ENCODE measurements at regions not wholly inside any gene's neighbourhood (a gene's known extent, or its start where the extent isn't known, plus 50 kb on each side); places are given as distances from the start of the nearest gene placed in this dataset.

DNA sequence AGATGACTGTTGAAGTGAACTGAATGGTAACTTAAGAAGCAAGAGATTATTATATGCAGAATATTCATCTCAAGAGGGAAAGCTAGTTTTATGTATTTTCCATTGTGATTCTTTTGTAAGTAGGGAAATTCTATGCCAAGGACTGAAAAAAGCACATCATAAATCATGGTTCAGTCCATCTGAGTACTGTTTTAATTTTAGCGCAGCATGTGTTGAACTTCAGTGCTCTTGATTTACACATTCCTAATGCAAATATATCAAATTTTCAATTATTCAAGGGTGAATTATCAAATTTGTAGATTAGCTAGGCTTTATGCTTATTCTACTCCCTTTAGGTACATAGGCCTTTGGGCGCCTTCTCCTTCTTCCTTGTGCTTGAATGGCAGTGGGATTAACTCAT lies 50.3 kb upstream of the TCF12 start:
- DNase-seq: no peak

GRCh38 chr15:56866803-56867202 lies 51.6 kb upstream of the TCF12 start:
- DNase-seq: no peak

DNA sequence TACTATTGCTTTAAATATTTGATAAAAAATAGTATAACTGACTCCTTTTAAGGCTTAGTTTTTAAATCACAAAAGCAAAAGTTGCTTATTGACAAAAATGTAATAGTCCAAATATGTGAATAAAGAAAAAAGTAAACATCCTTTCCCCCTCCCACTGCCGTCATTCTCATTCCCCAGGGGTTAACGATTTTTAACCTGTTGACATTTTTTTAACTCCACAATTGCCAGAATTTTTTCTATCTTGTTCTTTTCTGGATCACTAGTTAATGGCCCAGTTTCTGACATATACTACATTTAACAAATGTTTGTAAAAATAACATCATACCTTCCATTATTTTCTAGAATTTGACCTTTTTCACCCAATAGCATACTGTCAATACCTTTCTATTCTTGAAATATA lies 60.6 kb upstream of the TCF12 start:
- no peak for DNase-seq

DNA sequence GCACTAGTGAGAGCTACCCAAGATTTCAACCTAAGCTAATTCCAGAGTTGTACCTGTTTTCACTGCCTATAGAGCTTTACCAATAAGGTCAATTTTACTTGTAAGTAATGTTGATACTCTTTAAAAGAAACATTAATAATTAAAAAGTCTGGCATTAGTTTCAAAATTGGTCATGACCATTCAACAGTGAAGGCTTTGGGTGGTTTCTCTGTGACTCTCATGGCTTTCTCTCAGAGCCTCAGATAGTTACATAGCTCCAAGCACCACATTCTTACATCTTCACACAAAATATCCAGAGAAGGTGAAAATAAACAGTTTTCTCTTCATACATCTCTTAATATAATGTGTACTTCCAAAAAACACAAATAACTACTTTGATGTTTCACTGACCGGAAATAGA lies 61.5 kb upstream of the TCF12 start:
- no peak for DNase-seq

DNA sequence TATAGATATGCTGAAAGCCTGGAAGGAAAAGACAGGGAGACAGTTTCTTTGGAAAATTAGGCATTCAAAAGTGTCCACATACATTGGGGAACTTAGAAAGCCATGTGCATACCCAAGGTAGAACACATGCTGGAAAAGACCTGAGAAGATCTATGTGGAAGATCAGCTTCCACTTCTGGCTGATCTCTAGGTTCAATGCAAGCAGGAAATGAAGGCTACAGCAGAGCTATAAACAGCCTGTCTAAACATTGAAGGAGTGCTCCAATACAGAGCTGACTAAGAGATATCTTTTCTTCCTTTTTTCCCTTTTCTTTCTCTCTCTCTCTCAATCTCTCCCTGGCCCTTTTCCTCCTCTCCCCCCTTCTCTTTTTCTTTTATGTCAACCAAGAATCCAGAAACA lies 73.6 kb upstream of the TCF12 start:
- DNase-seq: no peak

DNA sequence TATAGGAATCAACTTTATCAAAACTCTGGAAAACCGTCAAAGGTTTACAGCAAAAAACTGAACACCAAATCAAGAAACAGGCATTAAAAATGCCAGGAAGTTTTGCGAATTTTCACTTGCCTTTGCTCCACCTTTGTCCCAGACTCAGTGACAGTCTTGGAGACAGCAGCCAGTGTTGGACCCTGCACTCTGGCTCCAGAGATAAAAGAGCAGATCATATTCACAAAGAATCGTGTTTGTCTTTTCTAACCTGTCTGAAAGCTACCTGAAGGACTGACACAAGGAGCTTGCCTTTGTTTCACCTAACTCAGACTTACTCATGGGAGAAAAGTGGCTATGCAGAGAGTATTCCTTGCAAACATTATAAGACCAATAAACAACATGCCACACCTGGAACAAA lies 74.0 kb upstream of the TCF12 start:
- no peak for DNase-seq

DNA sequence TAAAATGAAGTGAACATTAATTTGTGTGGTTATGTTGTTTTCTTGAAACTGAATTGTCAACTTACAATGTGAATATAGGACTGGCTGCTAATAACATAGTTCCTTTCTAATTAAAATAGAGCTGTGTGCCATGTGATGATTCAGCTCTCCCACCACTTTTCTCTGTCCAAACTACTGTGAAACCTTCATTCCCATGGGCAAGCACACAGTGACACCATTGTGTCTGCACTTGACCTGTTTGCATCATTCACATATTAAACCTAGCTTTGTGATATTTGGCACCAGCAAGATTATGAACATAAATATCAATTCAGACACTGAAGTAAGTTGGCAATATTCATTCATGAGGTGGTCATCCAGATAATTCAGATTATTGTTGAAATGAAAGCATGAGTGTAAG lies 78.8 kb upstream of the TCF12 start:
- DNase-seq: no peak

GRCh38 chr15:56839099-56839498 lies 79.3 kb upstream of the TCF12 start:
- no peak for DNase-seq

DNA sequence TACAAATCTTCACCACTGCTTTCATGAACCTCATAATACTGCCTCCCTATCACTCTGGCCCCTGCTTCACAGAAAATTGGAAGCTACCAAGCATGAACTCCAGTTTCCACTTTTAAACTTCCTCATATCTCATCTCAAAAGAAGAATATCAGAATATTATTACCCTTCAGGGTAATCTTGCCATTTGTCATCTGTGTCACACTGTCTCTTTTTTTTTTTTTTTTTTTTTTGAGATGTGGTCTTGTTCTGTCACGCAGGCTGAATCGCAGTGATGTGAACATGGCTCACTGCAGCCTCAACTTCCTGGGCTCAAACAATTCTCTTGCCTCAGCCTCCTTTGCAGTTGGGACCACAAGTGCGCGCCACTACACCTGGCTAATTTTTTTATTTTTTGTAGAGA lies 80.4 kb upstream of the TCF12 start:
- no peak for DNase-seq

DNA sequence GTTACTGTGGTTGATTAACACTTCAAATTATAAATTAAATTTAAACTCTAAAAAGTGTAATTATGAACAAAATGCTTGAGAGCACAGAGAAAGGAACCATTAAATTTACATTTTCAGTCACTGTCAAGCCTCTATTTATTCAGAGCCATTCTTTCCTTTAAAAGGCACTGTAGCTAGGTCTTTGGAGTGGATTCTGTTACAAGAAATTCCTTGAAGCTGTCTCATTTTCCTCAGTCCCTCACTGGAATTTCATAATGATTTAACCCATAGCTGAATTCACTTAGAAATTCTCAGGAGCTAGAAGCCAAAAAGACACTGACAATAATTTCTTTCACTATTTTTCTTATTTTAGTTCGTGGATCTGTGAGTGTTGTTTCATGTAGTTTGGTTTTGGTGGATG lies 81.2 kb upstream of the TCF12 start:
- no peak for DNase-seq

DNA sequence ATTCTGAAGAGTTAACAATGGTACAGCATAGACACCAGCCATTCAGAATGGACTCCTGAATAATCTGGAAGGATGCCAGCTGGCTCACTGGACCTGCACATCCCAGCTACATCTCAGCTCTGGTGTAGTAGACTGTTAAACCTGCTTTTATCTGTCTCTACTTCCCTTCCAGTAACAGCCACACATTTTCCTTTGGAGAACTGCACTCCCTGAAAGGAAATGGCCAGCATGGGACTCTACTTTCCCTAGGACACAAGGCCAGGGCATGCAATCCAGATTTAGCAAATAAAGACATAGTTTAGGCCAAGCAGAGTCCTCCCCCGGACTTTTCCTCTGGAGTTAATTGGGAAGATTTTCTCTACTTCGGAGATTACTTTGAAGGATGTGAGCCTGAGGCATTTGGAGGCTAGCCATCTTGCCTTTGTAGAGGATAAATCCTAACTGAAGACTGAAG lies 82.7 kb upstream of the TCF12 start:
- no peak for DNase-seq

GRCh38 chr15:56832125-56832524 lies 86.3 kb upstream of the TCF12 start:
- DNase-seq: no peak

GRCh38 chr15:56831467-56832005 lies 86.9 kb upstream of the TCF12 start:
- DNase-seq: no peak

GRCh38 chr15:56824175-56824574 lies 90.9 kb upstream of the ZNF280D start:
- DNase-seq: no peak

DNA sequence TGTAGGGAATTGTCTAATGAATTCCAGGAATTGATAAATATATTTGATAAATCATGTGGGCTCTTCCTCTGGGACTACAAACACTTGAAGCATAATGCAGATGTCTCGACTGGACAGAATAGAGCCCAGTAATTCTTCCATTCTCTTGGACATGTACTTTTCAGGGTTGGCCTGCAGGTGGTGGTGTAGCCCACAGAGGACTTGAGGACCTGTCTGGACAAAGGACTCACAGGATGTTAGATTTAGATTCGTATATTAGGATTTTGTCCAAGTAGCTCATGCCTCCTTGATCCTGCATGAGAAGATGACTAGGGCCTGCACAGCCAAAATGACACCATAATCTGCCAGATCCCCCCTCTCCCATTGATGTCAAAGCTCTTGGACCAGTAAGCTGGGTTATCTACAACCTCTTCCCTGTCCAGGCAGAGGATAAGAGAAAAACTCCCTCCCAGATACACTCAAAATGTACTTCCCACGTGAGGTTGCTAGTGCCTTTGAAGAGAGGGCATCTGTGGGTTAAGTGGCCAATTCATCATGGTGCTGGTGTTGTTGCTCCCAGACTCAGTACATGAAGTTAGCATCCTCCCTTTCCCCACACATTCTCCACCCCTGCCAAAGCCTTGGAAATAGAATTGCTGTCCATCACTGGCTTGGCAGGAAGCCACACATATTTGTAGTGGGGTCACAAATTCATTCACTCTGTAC lies 88.6 kb upstream of the ZNF280D start:
- DNase-seq: peak; percentile 14

DNA sequence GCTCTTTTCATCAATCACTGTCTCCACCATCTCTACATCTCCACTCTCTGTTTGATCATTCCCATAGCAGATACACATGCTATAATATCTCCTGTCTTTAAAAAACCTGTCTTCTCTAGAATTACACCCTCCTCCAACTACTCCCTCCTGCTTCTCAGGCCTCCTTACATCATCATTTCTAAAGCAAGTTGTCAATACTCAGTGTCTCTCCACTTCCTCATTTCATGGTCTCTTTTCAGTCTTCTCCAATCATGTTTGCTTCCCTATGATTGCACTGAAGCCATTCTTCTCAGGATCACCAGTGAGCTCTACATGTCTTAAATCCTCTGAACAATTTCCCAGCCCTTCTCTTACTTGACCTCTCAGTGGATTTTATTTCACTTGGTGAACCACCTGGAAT lies 87.0 kb upstream of the ZNF280D start:
- DNase-seq: no peak

DNA sequence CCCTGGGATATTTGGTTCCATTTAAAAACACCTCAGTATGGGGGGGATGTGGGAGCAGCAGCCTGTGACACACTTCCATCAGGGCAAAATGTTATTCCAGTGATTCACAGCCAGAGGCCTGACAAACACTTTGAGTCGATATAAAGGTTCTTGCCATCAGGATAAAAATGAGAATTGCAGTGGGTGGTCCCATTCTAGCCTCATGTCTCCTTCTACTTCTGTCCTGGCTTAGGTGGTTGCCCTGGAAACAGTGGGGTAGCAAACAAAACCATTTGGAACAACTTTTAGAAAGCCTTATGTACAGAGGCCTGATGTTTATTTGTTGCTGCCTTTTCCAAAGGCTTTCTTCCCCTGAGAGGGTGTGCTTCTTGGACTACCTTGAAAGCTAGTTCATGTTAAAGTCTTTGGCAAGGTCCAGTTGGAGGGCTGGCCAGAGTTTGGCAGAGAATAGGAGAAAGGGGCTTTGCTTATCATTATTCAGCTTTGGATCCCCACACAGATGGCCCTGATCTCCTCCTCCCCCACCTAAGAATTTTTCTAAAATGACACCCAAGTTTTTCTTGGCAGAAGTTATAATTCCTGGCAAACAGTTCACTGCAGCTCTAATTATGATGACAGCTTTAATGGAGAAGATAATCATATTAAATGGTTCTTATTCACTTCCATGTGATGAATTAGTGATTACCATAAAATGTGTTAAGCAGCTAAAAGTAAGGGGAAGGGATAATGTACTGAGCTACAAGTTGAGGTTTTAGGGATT lies 84.2 kb upstream of the ZNF280D start:
- no peak for DNase-seq

DNA sequence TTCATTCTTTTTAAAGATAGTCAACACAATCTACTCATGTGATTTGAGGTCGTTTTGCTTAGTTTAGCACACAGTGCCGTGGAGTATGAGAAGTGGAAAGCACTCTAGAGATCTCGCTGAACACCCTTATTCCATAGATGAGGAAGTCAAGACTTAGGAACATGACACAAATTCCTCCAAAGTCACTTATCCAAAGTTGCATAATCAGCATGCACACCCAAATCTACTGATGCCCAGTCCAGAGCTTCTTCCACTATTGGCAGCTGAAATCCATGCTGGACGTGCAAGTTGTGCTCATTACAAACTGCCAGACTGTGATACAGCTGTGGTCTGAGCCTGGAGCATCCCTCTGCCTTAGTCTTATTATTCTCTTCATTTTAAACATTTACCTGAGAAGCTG lies 83.5 kb upstream of the ZNF280D start:
- no peak for DNase-seq

DNA sequence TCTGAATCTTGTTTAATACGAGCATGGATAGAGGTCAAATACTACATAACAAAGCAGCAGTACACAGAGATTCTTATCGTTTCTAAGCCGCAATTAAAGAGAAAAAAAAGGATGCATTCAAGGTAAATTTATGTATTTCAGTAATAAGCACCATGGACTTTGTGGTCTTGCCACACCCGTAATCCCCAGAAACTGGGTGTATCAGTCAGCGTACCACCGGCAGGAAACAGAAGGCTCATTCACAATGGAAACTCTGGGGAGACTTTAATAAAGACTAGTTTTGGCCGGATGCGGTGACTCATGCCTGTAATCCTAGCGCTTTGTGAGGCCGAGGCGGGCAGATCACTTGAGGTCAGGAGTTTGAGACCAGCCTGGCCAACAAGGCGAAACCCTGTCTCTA lies 81.9 kb upstream of the ZNF280D start:
- DNase-seq: no peak

DNA sequence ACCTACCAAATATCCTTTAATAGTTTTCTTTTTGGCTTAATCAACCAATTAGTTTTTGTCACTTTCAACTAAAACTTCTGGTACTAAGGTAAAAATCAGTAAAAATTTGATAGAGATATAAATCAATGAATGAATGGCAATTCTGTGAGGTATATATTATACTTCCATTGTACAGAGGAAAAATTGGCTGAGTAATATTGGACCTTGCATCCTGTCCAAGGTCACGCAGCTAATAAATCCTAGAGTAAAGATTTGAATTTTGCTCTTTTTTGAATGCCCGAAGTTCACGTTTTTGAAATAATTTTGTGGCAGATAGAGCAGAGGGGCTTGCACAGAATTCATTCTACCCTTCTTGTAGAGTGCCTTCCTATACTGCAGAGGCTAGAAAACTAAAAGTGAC lies 81.1 kb upstream of the ZNF280D start:
- no peak for DNase-seq

- no peak for DNase-seq
These were observed 80.7 kb upstream of the ZNF280D start for GRCh38 chr15:56813995-56814394.

DNA sequence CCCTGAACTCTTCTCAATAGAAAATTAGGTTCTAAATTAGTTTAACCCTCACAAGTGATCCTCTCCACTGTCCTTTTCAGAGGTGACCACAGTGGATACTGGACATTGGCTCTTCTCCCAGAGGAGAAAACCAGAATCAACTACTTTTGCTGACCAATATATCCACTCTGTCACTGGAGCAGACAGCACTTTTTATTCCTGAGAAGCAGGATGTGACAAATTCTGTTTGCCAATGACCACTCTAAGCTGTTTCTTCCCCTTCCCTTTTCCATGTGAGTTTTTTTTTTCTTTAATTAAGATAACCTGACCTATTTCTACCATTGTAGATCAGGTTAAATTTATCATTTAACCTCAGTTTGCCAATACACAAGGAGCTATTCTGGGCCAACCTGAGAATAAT lies 79.7 kb upstream of the ZNF280D start:
- no peak for DNase-seq

- DNase-seq: no peak
These were observed 78.9 kb upstream of the ZNF280D start for GRCh38 chr15:56812221-56812620.

DNA sequence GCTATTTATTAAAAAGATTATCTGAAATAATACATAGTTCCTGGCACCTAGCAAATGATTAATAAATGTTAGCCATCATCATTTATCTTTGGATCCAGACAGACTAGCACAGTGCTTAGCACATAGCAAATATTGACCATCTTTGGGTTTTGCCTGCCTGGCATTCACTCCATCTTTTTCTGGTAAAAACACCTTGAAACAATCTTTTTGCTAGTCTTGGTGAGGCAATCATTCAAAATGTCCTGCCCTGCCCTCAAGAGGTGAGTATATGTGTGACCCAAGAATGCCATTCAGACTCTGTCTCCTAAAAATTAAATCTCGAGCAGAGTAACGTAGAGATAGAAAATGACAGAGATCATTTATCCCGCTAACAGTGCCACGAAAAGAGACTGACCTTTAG lies 78.3 kb upstream of the ZNF280D start:
- DNase-seq: no peak

GRCh38 chr15:56808160-56808559 lies 74.9 kb upstream of the ZNF280D start:
- DNase-seq: no peak

All from DMS153 (cell line).